Suprapubic skin (tissue), 4 donors: ENCODE measurements at regions not wholly inside any gene's neighbourhood (a gene's known extent, or its start where the extent isn't known, plus 50 kb on each side); places are given as distances from the start of the nearest gene placed in this dataset.

Source experiments
- DNase-seq, 2 donors: peaks; one replicate each; pipeline ENCODE4 v3.0.0-alpha.2; 2019; ENCODE audit warnings: low spot score in 2 of 2
- H3K27ac ChIP-seq: fragments of 200-600 bp; sonication (generic); one replicate; pipeline ENCODE4 v1.5.1; 2019
- H3K27me3 ChIP-seq: fragments of 200-600 bp; sonication (generic); one replicate; pipeline ENCODE4 v1.5.1; 2019
- H3K36me3 ChIP-seq: fragments of 200-600 bp; sonication (generic); one replicate; pipeline ENCODE4 v1.5.1; 2019
- H3K4me1 ChIP-seq: fragments of 200-600 bp; sonication (generic); one replicate; pipeline ENCODE4 v1.5.1; 2019
- H3K4me3 ChIP-seq: fragments of 200-600 bp; sonication (generic); one replicate; pipeline ENCODE4 v1.5.1; 2019; ENCODE audit warnings: mild to moderate bottlenecking
- H3K9me3 ChIP-seq: fragments of 200-600 bp; sonication (generic); one replicate; pipeline ENCODE4 v1.5.1; 2019
- CTCF ChIP-seq, 2 donors: fragments of 200-600 bp in 1 of 2; fragments of 450-650 bp in 1 of 2; sonication (generic) in 1 of 2; IDR thresholded peaks; one replicate each; pipeline ENCODE4 v1.5.1; 2016 to 2019; ENCODE audit warnings: antibody characterized with exemption in 2 of 2, mild to moderate bottlenecking in 1 of 2, moderate library complexity in 1 of 2
- EP300 ChIP-seq: sonication (generic); formaldehyde crosslinking; IDR thresholded peaks from one replicate; pipeline ENCODE4 v1.6.1; 2017; ENCODE audit warnings: antibody characterized with exemption
- POLR2A ChIP-seq, 2 donors: fragments of 450-650 bp; IDR thresholded peaks; one replicate each; pipeline ENCODE4 v1.6.1; 2017; ENCODE audit warnings: antibody characterized with exemption in 2 of 2, mild to moderate bottlenecking in 2 of 2, moderate library complexity in 2 of 2
- POLR2AphosphoS5 ChIP-seq, 3 donors: sonication (generic); formaldehyde crosslinking; IDR thresholded peaks; one replicate each; pipeline ENCODE4 v1.6.1; 2017; ENCODE audit warnings: antibody characterized with exemption in 3 of 3
- WGBS: methylation state at CpG from one replicate; pipeline ENCODE4 v1.1.5; 2018; 5-methylcytosine and 5-hydroxymethylcytosine counted together

- Histone ChIP-seq H3K4me3 (no peak overlapping the region), H3K27me3 (no peaks in the 10 kb centered on the region), H3K9me3 (no peaks in the 10 kb centered on the region), H3K27ac (no peak overlapping the region), H3K36me3 (no peaks in the 10 kb centered on the region), H3K4me1 (no peaks in the 10 kb centered on the region)
- DNase-seq: no peak
- 93% methylated on average over 2 of the region's 2 CpGs for WGBS
- no peak for TF ChIP-seq POLR2AphosphoS5 (IDR thresholded peaks at IDR 0.05)
Observed at GRCh38 chr7:46357290-46357689, 436.2 kb upstream of the IGFBP3 start.

GRCh38 chr7:46356371-46356770 lies 435.3 kb upstream of the IGFBP3 start:
- Histone ChIP-seq H3K36me3 (no peaks in the 10 kb centered on the region), H3K4me1 (peaks cover 2% of the 10 kb centered on the region), H3K27ac (no peak overlapping the region), H3K9me3 (no peaks in the 10 kb centered on the region), H3K27me3 (no peaks in the 10 kb centered on the region), H3K4me3 (no peak overlapping the region)
- 47% methylated on average over 2 of the region's 2 CpGs for WGBS
- DNase-seq: no peak
- TF ChIP-seq POLR2A (IDR thresholded peaks at IDR 0.05) (no peak), POLR2AphosphoS5 (IDR thresholded peaks at IDR 0.05) (no peak), CTCF (IDR thresholded peaks at IDR 0.05) (no peak), EP300 (no peak)

- Histone ChIP-seq H3K27me3 (no peaks in the 10 kb centered on the region), H3K4me3 (no peak overlapping the region), H3K9me3 (no peaks in the 10 kb centered on the region), H3K4me1 (peaks cover 2% of the 10 kb centered on the region), H3K27ac (no peak overlapping the region), H3K36me3 (no peaks in the 10 kb centered on the region)
- TF ChIP-seq CTCF (IDR thresholded peaks at IDR 0.05): no peak
- TF ChIP-seq POLR2AphosphoS5 (IDR thresholded peaks at IDR 0.05): no peak
- no peak for TF ChIP-seq EP300
- 95% methylated on average over 4 of the region's 4 CpGs for WGBS
- no peak for DNase-seq
Observed at GRCh38 chr7:46355331-46355730, 434.3 kb upstream of the IGFBP3 start.

GRCh38 chr7:46352004-46352954 lies 431.2 kb upstream of the IGFBP3 start:
- TF ChIP-seq CTCF (IDR thresholded peaks at IDR 0.05) (peak; percentile 32 to 47), POLR2AphosphoS5 (IDR thresholded peaks at IDR 0.05) (no peak)
- H3K4me3 ChIP-seq: no peak overlapping the region
- no peaks in the 10 kb centered on the region for H3K9me3 ChIP-seq
- peaks cover 2% of the 10 kb centered on the region for H3K4me1 ChIP-seq
- no peaks in the 10 kb centered on the region for H3K36me3 ChIP-seq
- DNase-seq: no peak
- H3K27ac ChIP-seq: no peak overlapping the region
- 22% methylated on average over 2 of the region's 2 CpGs for WGBS
- no peaks in the 10 kb centered on the region for H3K27me3 ChIP-seq

- 49% methylated on average over 2 of the region's 2 CpGs for WGBS
- H3K27me3 ChIP-seq: no peaks in the 10 kb centered on the region
- H3K9me3 ChIP-seq: no peaks in the 10 kb centered on the region
- DNase-seq: no peak
- H3K27ac ChIP-seq: no peak overlapping the region
- H3K4me3 ChIP-seq: no peak overlapping the region
- no peak for TF ChIP-seq POLR2AphosphoS5 (IDR thresholded peaks at IDR 0.05)
- TF ChIP-seq EP300: no peak
- TF ChIP-seq POLR2A (IDR thresholded peaks at IDR 0.05): no peak
- no peak for TF ChIP-seq CTCF (IDR thresholded peaks at IDR 0.05)
- peaks cover 2% of the 10 kb centered on the region for H3K4me1 ChIP-seq
- H3K36me3 ChIP-seq: no peaks in the 10 kb centered on the region
Observed at GRCh38 chr7:46349490-46349889, 428.4 kb upstream of the IGFBP3 start.
